ENCODE measurements at regions not wholly inside any gene's neighbourhood (a gene's known extent, or its start where the extent isn't known, plus 50 kb on each side); places are given as distances from the start of the nearest gene placed in this dataset.

DNA sequence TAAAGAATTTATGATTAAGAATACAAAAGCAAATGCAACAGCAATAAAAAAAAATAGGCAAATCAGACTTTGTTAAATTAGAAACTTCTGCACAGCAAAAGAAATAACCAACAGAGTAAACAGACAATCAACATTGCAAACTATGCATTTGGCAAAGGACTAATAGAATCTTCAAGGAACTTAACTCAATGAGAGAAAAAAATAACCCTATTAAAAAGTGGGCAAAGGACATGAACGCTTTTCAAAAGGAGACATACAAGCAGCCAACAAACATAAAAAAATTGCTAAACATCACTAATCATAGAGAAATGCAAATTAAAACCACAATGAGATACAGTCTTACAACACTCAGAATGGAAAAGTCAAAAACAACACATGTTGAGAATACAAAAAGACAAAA is 166.0 kb upstream of the DSEL start:
- Histone ChIP-seq H3K79me2 (ENCODE audit: control insufficient read depth, low read length) (no peaks in the 10 kb centered on the region), H3K9me3 (ENCODE audit: control insufficient read depth, insufficient read depth, low read length) (no peaks in the 10 kb centered on the region), H3K4me1 (ENCODE audit: control insufficient read depth, low read length) (no peaks in the 10 kb centered on the region), H3K4me2 (ENCODE audit: low read length) (no peak overlapping the region), H3K27me3 (ENCODE audit: control insufficient read depth, low read length) (no peaks in the 10 kb centered on the region), H3K9me2 (replicated peaks; ENCODE audit: control insufficient read depth, low read length) (no peaks in the 10 kb centered on the region), H3K27ac (ENCODE audit: low read depth, low read length) (no peak overlapping the region), H4K20me1 (ENCODE audit: control insufficient read depth, insufficient read depth, low read depth, low read length) (no peaks in the 10 kb centered on the region), H3F3A (ENCODE audit: control insufficient read depth, insufficient read depth) (no peaks in the 10 kb centered on the region), H3K4me3 (ENCODE audit: low read length) (no peak overlapping the region), H3K36me3 (ENCODE audit: control insufficient read depth, low read length) (no peaks in the 10 kb centered on the region)
- TF ChIP-seq EZH2phosphoT487 (IDR thresholded peaks at IDR 0.05; ENCODE audit: borderline replicate concordance, low read length): no peak
- TF ChIP-seq, protein P1, sequence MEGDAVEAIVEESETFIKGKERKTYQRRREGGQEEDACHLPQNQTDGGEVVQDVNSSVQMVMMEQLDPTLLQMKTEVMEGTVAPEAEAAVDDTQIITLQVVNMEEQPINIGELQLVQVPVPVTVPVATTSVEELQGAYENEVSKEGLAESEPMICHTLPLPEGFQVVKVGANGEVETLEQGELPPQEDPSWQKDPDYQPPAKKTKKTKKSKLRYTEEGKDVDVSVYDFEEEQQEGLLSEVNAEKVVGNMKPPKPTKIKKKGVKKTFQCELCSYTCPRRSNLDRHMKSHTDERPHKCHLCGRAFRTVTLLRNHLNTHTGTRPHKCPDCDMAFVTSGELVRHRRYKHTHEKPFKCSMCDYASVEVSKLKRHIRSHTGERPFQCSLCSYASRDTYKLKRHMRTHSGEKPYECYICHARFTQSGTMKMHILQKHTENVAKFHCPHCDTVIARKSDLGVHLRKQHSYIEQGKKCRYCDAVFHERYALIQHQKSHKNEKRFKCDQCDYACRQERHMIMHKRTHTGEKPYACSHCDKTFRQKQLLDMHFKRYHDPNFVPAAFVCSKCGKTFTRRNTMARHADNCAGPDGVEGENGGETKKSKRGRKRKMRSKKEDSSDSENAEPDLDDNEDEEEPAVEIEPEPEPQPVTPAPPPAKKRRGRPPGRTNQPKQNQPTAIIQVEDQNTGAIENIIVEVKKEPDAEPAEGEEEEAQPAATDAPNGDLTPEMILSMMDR (IDR thresholded peaks at IDR 0.05; ENCODE audit: low read depth, low read length, poor library complexity, severe bottlenecking): no peak

DNA sequence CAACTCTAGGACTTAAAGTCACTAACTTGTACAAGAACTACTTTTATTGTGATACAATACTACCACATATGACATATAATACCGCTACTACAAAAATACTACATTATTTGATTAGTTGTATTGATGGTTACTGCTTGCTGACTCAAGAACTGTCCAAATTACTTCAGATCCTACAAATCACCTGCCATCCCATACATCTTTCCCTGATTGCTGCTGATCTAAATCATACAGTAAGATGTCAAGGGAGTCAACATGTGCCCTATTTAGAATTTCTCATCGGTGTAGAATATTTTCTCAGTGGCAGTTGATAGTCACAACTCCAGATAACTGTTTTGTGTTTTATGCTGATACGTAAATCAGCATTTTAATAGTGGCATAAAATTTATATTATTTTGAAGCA is 161.0 kb upstream of the DSEL start:
- H4K20me1 ChIP-seq (ENCODE audit: control insufficient read depth, insufficient read depth, low read depth, low read length): no peaks in the 10 kb centered on the region
- no peaks in the 10 kb centered on the region for H3K36me3 ChIP-seq (ENCODE audit: control insufficient read depth, low read length)
- H3K27ac ChIP-seq (ENCODE audit: low read depth, low read length): no peak overlapping the region

DNA sequence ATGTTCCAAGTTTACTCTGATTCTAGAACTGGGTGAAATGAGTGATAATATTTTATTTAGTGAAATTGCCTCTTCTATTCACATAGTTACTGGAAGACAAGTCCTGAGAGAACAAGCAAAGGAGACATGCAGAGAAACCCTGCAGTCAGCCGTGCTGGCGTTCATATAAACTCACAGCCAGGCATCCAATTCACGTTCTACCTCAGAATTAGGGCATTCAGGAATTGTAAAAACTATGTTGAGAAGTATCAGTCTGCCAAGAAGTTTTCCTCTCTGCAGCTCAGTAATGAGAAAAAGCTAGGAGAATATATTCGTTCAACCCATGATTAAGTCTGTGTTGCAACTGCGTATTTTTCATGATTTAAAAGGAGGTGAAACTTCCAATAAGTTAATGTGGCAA is 156.2 kb upstream of the DSEL start:
- no peak for TF ChIP-seq EZH2phosphoT487 (IDR thresholded peaks at IDR 0.05; ENCODE audit: borderline replicate concordance, low read length)
- TF ChIP-seq, protein P1 (IDR thresholded peaks at IDR 0.05; ENCODE audit: low read depth, low read length, poor library complexity, severe bottlenecking): no peak

More for the DNA sequence above, 161.0 kb upstream of the DSEL start:
- Histone ChIP-seq H3K9me3 (ENCODE audit: control insufficient read depth, insufficient read depth, low read length) (no peaks in the 10 kb centered on the region), H3K4me3 (ENCODE audit: low read length) (no peak overlapping the region), H3K4me2 (ENCODE audit: low read length) (no peak overlapping the region), H3K79me2 (ENCODE audit: control insufficient read depth, low read length) (no peaks in the 10 kb centered on the region), H3K4me1 (ENCODE audit: control insufficient read depth, low read length) (no peaks in the 10 kb centered on the region), H3K9me2 (replicated peaks; ENCODE audit: control insufficient read depth, low read length) (no peaks in the 10 kb centered on the region), H3K27me3 (ENCODE audit: control insufficient read depth, low read length) (no peaks in the 10 kb centered on the region), H3F3A (ENCODE audit: control insufficient read depth, insufficient read depth) (no peaks in the 10 kb centered on the region)
- TF ChIP-seq, protein P1 (IDR thresholded peaks at IDR 0.05; ENCODE audit: low read depth, low read length, poor library complexity, severe bottlenecking): no peak
- TF ChIP-seq EZH2phosphoT487 (IDR thresholded peaks at IDR 0.05; ENCODE audit: borderline replicate concordance, low read length): no peak

DNA sequence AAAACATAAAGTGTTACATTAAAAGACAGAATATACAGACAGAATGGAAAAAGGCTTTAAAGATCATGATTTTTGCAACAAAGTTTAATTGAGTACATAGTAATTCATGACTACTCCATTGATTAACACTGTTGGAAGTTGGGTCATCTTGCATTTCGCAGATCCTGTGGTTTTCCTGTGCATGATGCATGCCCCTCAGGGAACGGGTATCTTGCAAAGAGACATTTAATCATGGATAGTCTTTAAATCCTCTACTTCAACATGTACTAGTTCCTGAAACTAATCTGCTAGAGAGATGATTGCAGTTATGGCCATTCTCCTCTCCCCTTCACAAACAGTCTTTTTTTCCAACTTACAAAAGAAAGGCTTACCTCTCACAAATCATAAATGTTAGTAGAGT is 155.6 kb upstream of the DSEL start:
- no peaks in the 10 kb centered on the region for H3K79me2 ChIP-seq (ENCODE audit: control insufficient read depth, low read length)
- H4K20me1 ChIP-seq (ENCODE audit: control insufficient read depth, insufficient read depth, low read depth, low read length): no peaks in the 10 kb centered on the region
- H3K4me2 ChIP-seq (ENCODE audit: low read length): no peak overlapping the region
- H3K27ac ChIP-seq (ENCODE audit: low read depth, low read length): no peak overlapping the region
- H3K9me3 ChIP-seq (ENCODE audit: control insufficient read depth, insufficient read depth, low read length): no peaks in the 10 kb centered on the region
- no peaks in the 10 kb centered on the region for H3K9me2 ChIP-seq (replicated peaks; ENCODE audit: control insufficient read depth, low read length)
- H3K4me1 ChIP-seq (ENCODE audit: control insufficient read depth, low read length): no peaks in the 10 kb centered on the region
- H3K27me3 ChIP-seq (ENCODE audit: control insufficient read depth, low read length): no peaks in the 10 kb centered on the region
- TF ChIP-seq EZH2phosphoT487 (IDR thresholded peaks at IDR 0.05; ENCODE audit: borderline replicate concordance, low read length): no peak
- TF ChIP-seq, protein P1 (IDR thresholded peaks at IDR 0.05; ENCODE audit: low read depth, low read length, poor library complexity, severe bottlenecking): no peak
- no peaks in the 10 kb centered on the region for H3K36me3 ChIP-seq (ENCODE audit: control insufficient read depth, low read length)
- no peaks in the 10 kb centered on the region for H3F3A ChIP-seq (ENCODE audit: control insufficient read depth, insufficient read depth)
- no peak overlapping the region for H3K4me3 ChIP-seq (ENCODE audit: low read length)

More for the DNA sequence above, 156.2 kb upstream of the DSEL start:
- no peaks in the 10 kb centered on the region for H4K20me1 ChIP-seq (ENCODE audit: control insufficient read depth, insufficient read depth, low read depth, low read length)
- H3K4me3 ChIP-seq (ENCODE audit: low read length): no peak overlapping the region
- no peaks in the 10 kb centered on the region for H3F3A ChIP-seq (ENCODE audit: control insufficient read depth, insufficient read depth)
- H3K9me3 ChIP-seq (ENCODE audit: control insufficient read depth, insufficient read depth, low read length): no peaks in the 10 kb centered on the region
- no peaks in the 10 kb centered on the region for H3K4me1 ChIP-seq (ENCODE audit: control insufficient read depth, low read length)
- no peaks in the 10 kb centered on the region for H3K36me3 ChIP-seq (ENCODE audit: control insufficient read depth, low read length)
- no peak overlapping the region for H3K27ac ChIP-seq (ENCODE audit: low read depth, low read length)
- no peak overlapping the region for H3K4me2 ChIP-seq (ENCODE audit: low read length)
- no peaks in the 10 kb centered on the region for H3K9me2 ChIP-seq (replicated peaks; ENCODE audit: control insufficient read depth, low read length)
- no peaks in the 10 kb centered on the region for H3K79me2 ChIP-seq (ENCODE audit: control insufficient read depth, low read length)
- no peaks in the 10 kb centered on the region for H3K27me3 ChIP-seq (ENCODE audit: control insufficient read depth, low read length)
